Nephron progenitor cell (in vitro differentiated cells): ENCODE measurements at regions not wholly inside any gene's neighbourhood (a gene's known extent, or its start where the extent isn't known, plus 50 kb on each side); places are given as distances from the start of the nearest gene placed in this dataset.

Source experiments
- DNase-seq: peaks from one replicate; pipeline ENCODE4 v3.0.0; 2021
- H3K27ac Mint-ChIP-seq: 2 replicates; pipeline ENCODE4 v1.8.0; 2021; ENCODE audit warnings: mild to moderate bottlenecking, moderate library complexity, mixed read lengths
- H3K27me3 Mint-ChIP-seq: 2 replicates; pipeline ENCODE4 v1.8.0; 2021; ENCODE audit warnings: mild to moderate bottlenecking, low read depth, mixed read lengths; ENCODE audit not compliant: poor library complexity
- H3K36me3 Mint-ChIP-seq: 2 replicates; pipeline ENCODE4 v1.8.0; 2021; ENCODE audit warnings: low read depth, mixed read lengths
- H3K4me1 Mint-ChIP-seq: 2 replicates; pipeline ENCODE4 v1.8.0; 2021; ENCODE audit warnings: mixed read lengths
- H3K4me3 Mint-ChIP-seq: 2 replicates; pipeline ENCODE4 v1.8.0; 2021; ENCODE audit warnings: mild to moderate bottlenecking, moderate library complexity, mixed read lengths
- H3K9me3 Mint-ChIP-seq: 2 replicates; pipeline ENCODE4 v1.8.0; 2021; ENCODE audit warnings: mild to moderate bottlenecking, moderate library complexity, mixed read lengths
- CTCF ChIP-seq: fragments of 200-600 bp; sonication (generic); IDR thresholded peaks from 2 replicates; pipeline ENCODE4 v1.5.0; 2021; ENCODE audit warnings: antibody characterized with exemption

DNA sequence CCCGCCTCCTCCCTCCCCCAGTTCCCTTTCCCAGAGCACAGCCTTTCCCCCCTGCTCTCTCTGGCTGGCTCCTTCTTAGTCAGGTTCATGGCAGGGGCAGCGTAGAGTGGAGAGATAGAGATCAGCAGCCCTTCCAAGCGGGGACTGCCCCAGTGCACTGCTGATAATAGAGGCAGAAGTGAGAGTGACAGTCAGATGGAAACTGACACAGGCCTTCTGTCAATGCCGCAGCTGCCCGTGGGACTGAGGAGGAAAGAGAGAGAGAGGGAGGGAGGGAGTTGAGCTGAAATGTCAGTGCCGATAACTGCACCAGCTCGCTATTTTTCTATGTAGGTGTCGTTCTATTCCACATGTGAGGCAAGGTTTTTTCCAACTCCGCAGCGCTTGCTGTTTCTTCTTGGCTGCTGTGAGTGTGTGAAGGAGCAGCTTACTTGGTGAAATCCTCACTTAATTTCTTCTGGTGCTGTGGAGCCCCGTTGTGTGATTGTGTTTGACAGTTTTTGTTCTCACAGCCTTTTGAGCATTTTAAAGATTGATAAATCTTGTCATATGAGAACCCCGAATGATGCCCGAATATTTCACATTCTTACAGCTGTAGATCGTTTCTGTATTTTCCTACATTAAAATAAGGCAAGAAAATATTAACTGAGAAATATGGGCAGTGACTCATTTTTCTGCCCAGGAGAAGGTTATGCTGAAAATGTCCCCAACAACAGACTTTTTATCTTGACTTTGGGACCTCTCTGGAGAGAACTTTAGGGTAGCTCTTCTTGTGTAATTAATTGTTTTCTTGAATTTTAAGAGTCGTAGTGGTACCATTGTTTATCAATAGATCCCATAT lies 386.4 kb upstream of the MMS22L start:
- Mint-ChIP-seq H3K27ac (no peak overlapping the region), H3K36me3 (no peaks in the 10 kb centered on the region), H3K4me3 (no peak overlapping the region), H3K4me1 (no peaks in the 10 kb centered on the region), H3K9me3 (no peaks in the 10 kb centered on the region), H3K27me3 (no peaks in the 10 kb centered on the region)
- TF ChIP-seq CTCF: no peak
- DNase-seq: peak; percentile 32

DNA sequence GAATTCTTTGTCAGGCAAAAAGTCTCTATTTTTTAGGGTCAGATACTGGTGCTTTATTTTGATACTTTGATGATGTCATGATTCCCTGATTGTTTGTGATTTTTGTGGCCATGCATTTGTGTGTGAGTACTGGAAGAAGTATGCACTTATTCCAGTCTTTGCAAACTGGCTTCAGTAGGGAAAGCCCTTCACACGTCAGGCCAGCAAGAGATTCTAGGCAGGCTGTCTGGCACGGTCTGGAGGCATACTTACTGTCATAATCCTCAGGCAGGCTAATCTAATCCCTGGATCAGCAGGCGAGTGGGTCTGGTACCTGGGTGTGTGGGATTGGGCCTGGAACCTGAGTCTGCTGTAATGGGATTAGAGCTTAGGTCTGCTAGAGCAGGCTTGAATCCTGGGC lies 391.8 kb upstream of the MMS22L start:
- no peak overlapping the region for H3K4me3 Mint-ChIP-seq
- TF ChIP-seq CTCF: no peak
- no peaks in the 10 kb centered on the region for H3K9me3 Mint-ChIP-seq
- no peaks in the 10 kb centered on the region for H3K36me3 Mint-ChIP-seq
- DNase-seq: no peak
- H3K4me1 Mint-ChIP-seq: no peaks in the 10 kb centered on the region
- no peaks in the 10 kb centered on the region for H3K27me3 Mint-ChIP-seq
- no peak overlapping the region for H3K27ac Mint-ChIP-seq

DNA sequence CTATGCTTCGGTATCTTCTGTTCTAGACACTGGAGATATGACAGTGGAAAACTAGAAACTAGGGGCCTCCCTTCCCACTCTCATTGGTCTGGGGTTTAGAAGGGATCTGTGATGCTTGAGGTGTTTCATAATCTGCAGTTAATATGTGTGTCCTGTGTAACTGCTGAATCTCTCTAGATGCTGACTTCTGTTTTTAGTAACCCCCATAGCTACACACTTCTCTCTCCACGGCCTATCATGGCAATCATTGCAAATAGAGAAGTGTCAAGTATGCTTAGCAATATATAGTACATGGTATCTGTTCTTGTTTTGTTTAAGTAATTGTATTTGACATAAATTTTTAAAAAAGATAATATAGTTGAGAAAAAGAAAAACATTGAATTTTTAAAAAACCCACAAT lies 394.6 kb upstream of the MMS22L start:
- H3K27me3 Mint-ChIP-seq: no peaks in the 10 kb centered on the region
- no peak overlapping the region for H3K4me3 Mint-ChIP-seq
- no peaks in the 10 kb centered on the region for H3K36me3 Mint-ChIP-seq
- H3K9me3 Mint-ChIP-seq: no peaks in the 10 kb centered on the region
- no peak overlapping the region for H3K27ac Mint-ChIP-seq
- H3K4me1 Mint-ChIP-seq: no peaks in the 10 kb centered on the region
- no peak for TF ChIP-seq CTCF
- no peak for DNase-seq

- H3K27ac Mint-ChIP-seq: no peak overlapping the region
- H3K36me3 Mint-ChIP-seq: no peaks in the 10 kb centered on the region
- H3K9me3 Mint-ChIP-seq: no peaks in the 10 kb centered on the region
- no peak for DNase-seq
- H3K27me3 Mint-ChIP-seq: no peaks in the 10 kb centered on the region
- no peak overlapping the region for H3K4me3 Mint-ChIP-seq
- H3K4me1 Mint-ChIP-seq: no peaks in the 10 kb centered on the region
- no peak for TF ChIP-seq CTCF
Observed at GRCh38 chr6:97687916-97688315, 404.9 kb upstream of the MMS22L start.

GRCh38 chr6:97689078-97689754 lies 406.2 kb upstream of the MMS22L start:
- H3K9me3 Mint-ChIP-seq: no peaks in the 10 kb centered on the region
- no peak overlapping the region for H3K27ac Mint-ChIP-seq
- H3K27me3 Mint-ChIP-seq: no peaks in the 10 kb centered on the region
- no peak for DNase-seq
- no peak for TF ChIP-seq CTCF
- H3K36me3 Mint-ChIP-seq: no peaks in the 10 kb centered on the region
- no peaks in the 10 kb centered on the region for H3K4me1 Mint-ChIP-seq
- no peak overlapping the region for H3K4me3 Mint-ChIP-seq
